B cell (primary cell): ENCODE measurements at regions not wholly inside any gene's neighbourhood (a gene's known extent, or its start where the extent isn't known, plus 50 kb on each side); places are given as distances from the start of the nearest gene placed in this dataset.

ENCODE experiments used
- CTCF ChIP-seq: fragments of 200-600 bp; IDR thresholded peaks from one replicate; pipeline ENCODE4 v1.8.0; 2022; ENCODE audit warnings: antibody characterized with exemption, mild to moderate bottlenecking
- EZH2 ChIP-seq: IDR thresholded peaks from 2 replicates; pipeline ENCODE4 v1.6.1; 2012; ENCODE audit warnings: borderline replicate concordance, low read depth, mild to moderate bottlenecking, moderate library complexity, low read length; ENCODE audit not compliant: insufficient read depth, poor library complexity, severe bottlenecking

DNA sequence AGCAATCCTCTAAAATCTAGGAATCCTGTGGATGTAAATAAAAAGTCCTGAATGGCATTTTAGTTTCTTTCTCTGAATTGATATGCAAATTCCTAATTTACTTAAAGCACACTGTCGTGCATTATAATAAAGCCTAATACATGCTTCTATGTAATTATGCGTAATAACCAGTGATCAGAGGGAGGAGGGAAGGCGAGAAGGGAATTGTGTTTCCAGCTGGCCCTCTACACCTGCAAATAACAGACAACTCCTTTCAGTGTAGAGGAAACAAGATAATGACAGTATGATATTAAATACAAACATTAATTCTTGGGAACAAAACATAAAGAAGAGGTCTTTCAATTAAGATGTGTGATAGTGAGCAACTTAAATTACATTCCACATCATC, 419.6 kb upstream of the LCORL start:
- TF ChIP-seq CTCF (no peak), EZH2 (no peak)
